PFSK-1 (cell line): ENCODE measurements at regions not wholly inside any gene's neighbourhood (a gene's known extent, or its start where the extent isn't known, plus 50 kb on each side); places are given as distances from the start of the nearest gene placed in this dataset.

Source experiments
- FOXP2 ChIP-seq: optimal IDR thresholded peaks from 2 replicates; pipeline ENCODE3; 2011; ENCODE audit warnings: borderline replicate concordance, control low read depth, inconsistent platforms; ENCODE audit not compliant: insufficient read depth; ENCODE audit errors: extremely low read length, extremely low read depth
- POLR2AphosphoS5 ChIP-seq: IDR thresholded peaks from 2 replicates; pipeline ENCODE4 v1.6.1; 2012; ENCODE audit warnings: low read depth, mild to moderate bottlenecking, control low read depth, low read length, moderate library complexity
- REST ChIP-seq, 2 experiments: IDR thresholded peaks; 2 replicates each; pipeline versions ENCODE4 v1.6.1 to v1.8.0; 2011 to 2012; ENCODE audit warnings: low read depth in 2 of 2, low read length in 2 of 2, control low read depth in 1 of 2, inconsistent platforms in 1 of 2, mild to moderate bottlenecking in 1 of 2, moderate library complexity in 1 of 2; ENCODE audit not compliant: insufficient read depth in 1 of 2
- SIN3A ChIP-seq: IDR thresholded peaks from 2 replicates; pipeline ENCODE4 v1.6.1; 2012; ENCODE audit warnings: mild to moderate bottlenecking, low read length, moderate library complexity, borderline replicate concordance; ENCODE audit not compliant: insufficient read depth
- TAF1 ChIP-seq: IDR thresholded peaks from 2 replicates; pipeline ENCODE4 v1.6.1; 2012; ENCODE audit warnings: low read length, control low read depth, borderline replicate concordance; ENCODE audit not compliant: insufficient read depth

- TF ChIP-seq TAF1 (no peak), SIN3A (no peak), REST (IDR thresholded peaks at IDR 0.05; ENCODE audit: insufficient read depth in 1 of 2, low read depth in 2 of 2, low read length in 2 of 2) (no peak), POLR2AphosphoS5 (no peak), FOXP2 (no peak)
Measured at GRCh38 chr3:159825216-159825854, 163.3 kb upstream of the IL12A start.

GRCh38 chr3:159828542-159828943 lies 160.1 kb upstream of the IL12A start:
- no peak for TF ChIP-seq POLR2AphosphoS5
- TF ChIP-seq FOXP2: no peak
- no peak for TF ChIP-seq SIN3A
- no peak for TF ChIP-seq REST (IDR thresholded peaks at IDR 0.05; ENCODE audit: insufficient read depth in 1 of 2, low read depth in 2 of 2, low read length in 2 of 2)
- no peak for TF ChIP-seq TAF1

- TF ChIP-seq REST (IDR thresholded peaks at IDR 0.05; ENCODE audit: insufficient read depth in 1 of 2, low read depth in 2 of 2, low read length in 2 of 2): no peak
- no peak for TF ChIP-seq SIN3A
- no peak for TF ChIP-seq POLR2AphosphoS5
- no peak for TF ChIP-seq FOXP2
- TF ChIP-seq TAF1: no peak
Measured at GRCh38 chr3:159829056-159829455, 159.6 kb upstream of the IL12A start.

- TF ChIP-seq POLR2AphosphoS5: no peak
- TF ChIP-seq SIN3A: no peak
- TF ChIP-seq REST (IDR thresholded peaks at IDR 0.05; ENCODE audit: insufficient read depth in 1 of 2, low read depth in 2 of 2, low read length in 2 of 2): no peak
- no peak for TF ChIP-seq TAF1
- TF ChIP-seq FOXP2: no peak
Measured at GRCh38 chr3:159829539-159830227, 159.0 kb upstream of the IL12A start.
